CD4-positive, alpha-beta T cell treated with Interleukin-17A for 4 hours (primary cell): ENCODE measurements at regions not wholly inside any gene's neighbourhood (a gene's known extent, or its start where the extent isn't known, plus 50 kb on each side); places are given as distances from the start of the nearest gene placed in this dataset.

Experiments used
- DNase-seq: peaks from one replicate; pipeline ENCODE4 v3.0.0-alpha.2; 2020; ENCODE audit warnings: mixed read lengths

GRCh38 chr2:181307203-181307991 is 149.8 kb upstream of the ITGA4 start:
- DNase-seq: peak; percentile 39

GRCh38 chr2:181308766-181309515 is 148.2 kb upstream of the ITGA4 start:
- DNase-seq: no peak

GRCh38 chr2:181309586-181309985 is 147.6 kb upstream of the ITGA4 start:
- no peak for DNase-seq

- peak; percentile 19 for DNase-seq
Measured at GRCh38 chr2:181310967-181311366, 146.2 kb upstream of the ITGA4 start.

- DNase-seq: peak; percentile 53
Measured at GRCh38 chr2:181311837-181312236, 145.3 kb upstream of the ITGA4 start.

GRCh38 chr2:181312515-181312927 is 144.7 kb upstream of the ITGA4 start:
- DNase-seq: peak; percentile 28

GRCh38 chr2:181313845-181314244 is 143.3 kb upstream of the ITGA4 start:
- DNase-seq: no peak

GRCh38 chr2:181314551-181314950 is 142.6 kb upstream of the ITGA4 start:
- no peak for DNase-seq

GRCh38 chr2:181317511-181317910 is 139.7 kb upstream of the ITGA4 start:
- no peak for DNase-seq

- DNase-seq: no peak
Measured at GRCh38 chr2:181318504-181319280, 138.5 kb upstream of the ITGA4 start.

GRCh38 chr2:181319286-181319685 is 137.9 kb upstream of the ITGA4 start:
- no peak for DNase-seq

GRCh38 chr2:181320638-181321037 is 136.5 kb upstream of the ITGA4 start:
- DNase-seq: no peak

- no peak for DNase-seq
Measured at GRCh38 chr2:181324912-181325311, 132.3 kb upstream of the ITGA4 start.

- DNase-seq: no peak
Measured at GRCh38 chr2:181326661-181327060, 130.5 kb upstream of the ITGA4 start.

GRCh38 chr2:181330286-181330685 is 126.9 kb upstream of the ITGA4 start:
- no peak for DNase-seq

- DNase-seq: no peak
Measured at GRCh38 chr2:181332044-181332605, 125.1 kb upstream of the ITGA4 start.

GRCh38 chr2:181334158-181334826 is 122.9 kb upstream of the ITGA4 start:
- no peak for DNase-seq

GRCh38 chr2:181340891-181341290 is 116.3 kb upstream of the ITGA4 start:
- no peak for DNase-seq

GRCh38 chr2:181341855-181342600 is 115.2 kb upstream of the ITGA4 start:
- DNase-seq: no peak

GRCh38 chr2:181348107-181348837 is 108.9 kb upstream of the ITGA4 start:
- DNase-seq: no peak

GRCh38 chr2:181352158-181352557 is 105.0 kb upstream of the ITGA4 start:
- DNase-seq: no peak
